K562 (cell line): ENCODE measurements at regions not wholly inside any gene's neighbourhood (a gene's known extent, or its start where the extent isn't known, plus 50 kb on each side); places are given as distances from the start of the nearest gene placed in this dataset.
A peak's percentile ranks its signal among the peaks of the same experiment; 100 is the strongest.

Experiments used
- ATAC-seq: fragments of 200-7000 bp; cut with Tn5 transposase; 3 replicates; pipeline ENCODE4 v1.9.1; 2020; ENCODE audit warnings: moderate library complexity
- BruUV-seq: library from RNA; stranded (reverse); fragments of 400-500 nt; replicated peaks from 2 replicates; lab custom pipeline; 2021; lab: Mats Ljungman, UMichigan
- CTCF ChIA-PET: fragments of 300-600 bp; formaldehyde crosslinking; extraction: SDS; loops from one replicate; lab custom pipeline; 2021; ENCODE audit warnings: low intra/inter-chr PET ratio; lab: Yijun Ruan, JAX
- POLR2A ChIA-PET: fragments of 300-600, 350-650 bp; sonication (Branson Sonifier 250); formaldehyde crosslinking; extraction: SDS; loops from one replicate; lab custom pipeline; 2021; ENCODE audit warnings: antibody characterized with exemption, inconsistent platforms; lab: Yijun Ruan, JAX
- DNase-seq, 4 experiments: peaks; one replicate each; pipeline versions ENCODE4 v3.0.0 to v3.0.0-alpha.2; 2011 to 2018; ENCODE audit warnings: low spot score in 3 of 4, mixed read lengths in 3 of 4; ENCODE audit errors: extremely low read depth in 1 of 4
- FAIRE-seq: peaks from 2 replicates; lab custom pipeline; 2011; peaks lifted over from hg19 to GRCh38; lab: Jason Lieb, UNC
- H2AFZ ChIP-seq: 2 replicates; pipeline ENCODE4 v1.6.0; 2011; ENCODE audit warnings: low read depth, low read length, control low read depth, inconsistent platforms
- H3K27ac ChIP-seq: fragments of 200-600 bp; 3 replicates; pipeline ENCODE4 v1.8.0; 2011; ENCODE audit warnings: low read depth, mild to moderate bottlenecking, control low read depth, inconsistent platforms, low read length, moderate library complexity, mixed read lengths; ENCODE audit errors: extremely low read depth
- H3K27me3 ChIP-seq, 2 experiments: fragments of 300-600 bp in 1 of 2; 2 replicates in 1 of 2; 3 replicates in 1 of 2; pipeline versions ENCODE4 v1.6.0 to v1.8.0; 2011; ENCODE audit warnings: inconsistent platforms in 2 of 2, low read length in 2 of 2, mild to moderate bottlenecking in 1 of 2, mixed read lengths in 1 of 2, moderate library complexity in 1 of 2; ENCODE audit not compliant: control insufficient read depth in 2 of 2, insufficient read depth in 2 of 2
- H3K36me3 ChIP-seq: fragments of 300-600 bp; 3 replicates; pipeline ENCODE4 v1.8.0; 2011; ENCODE audit warnings: mild to moderate bottlenecking, low read length, inconsistent platforms; ENCODE audit not compliant: control insufficient read depth, insufficient read depth
- H3K4me1 ChIP-seq, 2 experiments: fragments of 200-600 bp in 1 of 2; replicated peaks in 1 of 2; 2 replicates in 1 of 2; 3 replicates in 1 of 2; pipeline versions ENCODE4 v1.5.1 to v1.8.0; 2011; ENCODE audit warnings: inconsistent platforms in 2 of 2, low read length in 2 of 2, mild to moderate bottlenecking in 1 of 2, mixed read lengths in 1 of 2, moderate library complexity in 1 of 2; ENCODE audit not compliant: control insufficient read depth in 2 of 2, insufficient read depth in 2 of 2
- H3K4me2 ChIP-seq: 2 replicates; pipeline ENCODE4 v1.6.1; 2011; ENCODE audit warnings: low read length, control low read depth, inconsistent platforms, mixed read lengths; ENCODE audit not compliant: insufficient read depth
- H3K4me3 ChIP-seq: fragments of 200-600 bp; sonication (generic), shearing (Covaris generic); 2 replicates; pipeline ENCODE4 v1.5.1; 2016; ENCODE audit warnings: control low read depth, inconsistent platforms
- H3K79me2 ChIP-seq: fragments of 200-600 bp; 3 replicates; pipeline ENCODE4 v1.8.0; 2011; ENCODE audit warnings: low read length, inconsistent platforms; ENCODE audit not compliant: control insufficient read depth, insufficient read depth
- H3K9ac ChIP-seq, 2 experiments: 2 replicates each; pipeline versions ENCODE4 v1.6.0 to v1.6.1; 2011; ENCODE audit warnings: low read depth in 2 of 2, low read length in 2 of 2, control low read depth in 1 of 2, inconsistent platforms in 1 of 2, mild to moderate bottlenecking in 1 of 2, mixed read lengths in 1 of 2; ENCODE audit not compliant: insufficient read depth in 1 of 2
- H3K9me1 ChIP-seq: one replicate; pipeline ENCODE4 v1.6.0; 2011; ENCODE audit warnings: inconsistent platforms, mild to moderate bottlenecking, low read length, moderate library complexity; ENCODE audit not compliant: control insufficient read depth, insufficient read depth
- H3K9me3 ChIP-seq: replicated peaks from 2 replicates; pipeline ENCODE4 v1.5.1; 2011; ENCODE audit warnings: low read depth, low read length, inconsistent platforms; ENCODE audit not compliant: control insufficient read depth, insufficient read depth
- H4K20me1 ChIP-seq: replicated peaks from 2 replicates; pipeline ENCODE4 v1.6.1; 2011; ENCODE audit warnings: low read length, inconsistent platforms, mixed read lengths; ENCODE audit not compliant: control insufficient read depth, insufficient read depth
- MAFK ChIP-seq: IDR thresholded peaks from 2 replicates; pipeline ENCODE4 v1.6.1; 2011; ENCODE audit warnings: low read length, improper control_type of control experiment
- NBN ChIP-seq: fragments of 450-650 bp; IDR thresholded peaks from 2 replicates; pipeline ENCODE4 v1.6.1; 2016; ENCODE audit warnings: low read depth, mild to moderate bottlenecking
- ZNF316 ChIP-seq: fragments of 450-650 bp; IDR thresholded peaks from 2 replicates; pipeline ENCODE4 v1.6.1; 2016
- WGBS: fragments of 100-300 bp; shearing (Covaris generic); methylation state at CpG from one replicate; pipeline ENCODE4 v1.1.6; 2016; ENCODE audit warnings: low coverage, mixed read lengths; ENCODE audit not compliant: insufficient coverage; ENCODE audit errors: missing lambda C conversion rate; 5-methylcytosine and 5-hydroxymethylcytosine counted together
- in situ Hi-C: fragments of 300-500 bp; cut with MboI; formaldehyde crosslinking; loops from 4 replicates; pipeline ENCODE4 v1.15.0; 2018; ENCODE audit warnings: inconsistent platforms, mixed read lengths
- intact Hi-C: fragments of 100-400 bp; cut with micrococcal nuclease; formaldehyde crosslinking; loops from 2 replicates; pipeline ENCODE4 v1.14.2; 2022
- TF ChIP-seq, protein P1 (sequence below): fragments of 200-600 bp; sonication (generic); IDR thresholded peaks from one replicate; pipeline ENCODE4 v1.6.1; 2012; ENCODE audit warnings: mild to moderate bottlenecking, low read depth, low read length, inconsistent platforms

DNA sequence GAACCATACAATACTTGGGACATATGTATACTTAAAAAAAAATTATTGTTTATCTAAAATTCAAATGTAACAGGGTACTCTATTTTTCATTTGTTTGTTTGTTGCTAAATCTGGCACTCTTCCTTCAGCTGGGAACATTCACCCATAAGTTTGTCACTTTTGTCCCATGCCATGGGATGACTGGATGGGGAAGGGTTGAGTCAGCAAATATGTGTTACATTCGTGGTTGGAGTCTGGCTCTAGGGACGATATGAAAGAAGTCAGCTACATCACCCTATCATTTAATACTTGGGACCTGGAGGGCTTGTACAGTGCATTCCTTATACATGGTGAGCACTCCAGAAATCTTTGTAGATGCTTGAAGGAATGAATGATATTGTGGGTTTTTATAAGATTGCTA, 131.3 kb downstream of the IPO8 start:
- no peak overlapping the region for H3K27ac ChIP-seq
- DNase-seq (no peak), FAIRE-seq (no peak), ATAC-seq (no peak)
- CTCF ChIA-PET, result interaction anchor here (0.7 kb wide), 1 partner anchor 49 kb away, joined by 3 read pairs; no protein-coding TSS in a partner anchor
- H3K9me3 ChIP-seq, result no peaks in the 10 kb centered on the region
- H3K79me2 ChIP-seq, result no peaks in the 10 kb centered on the region
- H2AFZ ChIP-seq, result no peak overlapping the region
- POLR2A ChIA-PET, result interaction anchor here (0.6 kb wide), 1 partner anchor 129 kb away, joined by 3 read pairs; no protein-coding TSS in a partner anchor
- 3% methylated on average over 2 of the region's 2 CpGs for WGBS
- H4K20me1 ChIP-seq, result no peaks in the 10 kb centered on the region
- no peaks in the 10 kb centered on the region for H3K36me3 ChIP-seq
- no peak overlapping the region for H3K4me2 ChIP-seq
- BruUV-seq, result no TSS peak
- intact Hi-C loops (no loop called here), in situ Hi-C loops (no loop called here)
- H3K4me1 ChIP-seq, result no peaks in the 10 kb centered on the region
- H3K9ac ChIP-seq, result no peak overlapping the region
- H3K27me3 ChIP-seq, result no peaks in the 10 kb centered on the region
- no peaks in the 10 kb centered on the region for H3K9me1 ChIP-seq
- no peak overlapping the region for H3K4me3 ChIP-seq
- TF ChIP-seq ZNF316 (peak; percentile 66), MAFK (0 out of 2 replicates have a peak, but pooled peaks have one; percentile 14), NBN (no peak)
- TF ChIP-seq, all 486 proteins: peak for 2

DNA sequence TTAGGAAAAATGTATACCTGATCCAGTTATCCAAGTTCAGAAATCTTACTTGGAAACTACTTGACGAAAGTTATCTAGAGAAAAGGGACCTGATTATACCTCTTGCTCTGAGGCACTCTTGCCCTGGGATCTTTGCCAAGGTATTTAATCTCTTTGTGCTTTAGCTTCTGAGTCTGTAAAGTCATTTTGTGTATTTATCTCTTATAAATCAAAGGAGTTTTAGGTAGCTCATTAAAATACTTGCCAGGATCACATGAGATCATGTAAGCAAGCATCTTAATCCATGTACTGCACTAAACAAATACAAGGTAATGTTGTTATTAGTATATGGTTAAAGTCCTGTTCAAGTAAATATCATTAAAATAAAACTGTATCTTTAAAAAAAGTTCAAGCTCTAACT, 147.5 kb downstream of the IPO8 start:
- no peak for DNase-seq
- in situ Hi-C loops (no loop called here), intact Hi-C loops (no loop called here)
- peaks cover 4% of the 10 kb centered on the region; the same call in 1 of the 2 replicates for H3K9me3 ChIP-seq
- peak; percentile 37 for FAIRE-seq
- H3K27ac ChIP-seq, result no peak overlapping the region
- H3K9ac ChIP-seq, result no peak overlapping the region
- no peaks in the 10 kb centered on the region for H3K27me3 ChIP-seq
- H3K79me2 ChIP-seq, result no peaks in the 10 kb centered on the region
- H2AFZ ChIP-seq, result no peak overlapping the region
- ChIA-PET POLR2A (no interaction called here), CTCF (no interaction called here)
- H3K4me1 ChIP-seq, result no peaks in the 10 kb centered on the region
- H3K4me3 ChIP-seq, result no peak overlapping the region
- no peaks in the 10 kb centered on the region for H4K20me1 ChIP-seq
- no peaks in the 10 kb centered on the region for H3K36me3 ChIP-seq
- H3K4me2 ChIP-seq, result no peak overlapping the region
- no TSS peak for BruUV-seq
- H3K9me1 ChIP-seq, result no peaks in the 10 kb centered on the region
- ATAC-seq, result no peak
- WGBS, result 0% methylated on average over 1 of the region's 1 CpG
- TF ChIP-seq, protein P1, sequence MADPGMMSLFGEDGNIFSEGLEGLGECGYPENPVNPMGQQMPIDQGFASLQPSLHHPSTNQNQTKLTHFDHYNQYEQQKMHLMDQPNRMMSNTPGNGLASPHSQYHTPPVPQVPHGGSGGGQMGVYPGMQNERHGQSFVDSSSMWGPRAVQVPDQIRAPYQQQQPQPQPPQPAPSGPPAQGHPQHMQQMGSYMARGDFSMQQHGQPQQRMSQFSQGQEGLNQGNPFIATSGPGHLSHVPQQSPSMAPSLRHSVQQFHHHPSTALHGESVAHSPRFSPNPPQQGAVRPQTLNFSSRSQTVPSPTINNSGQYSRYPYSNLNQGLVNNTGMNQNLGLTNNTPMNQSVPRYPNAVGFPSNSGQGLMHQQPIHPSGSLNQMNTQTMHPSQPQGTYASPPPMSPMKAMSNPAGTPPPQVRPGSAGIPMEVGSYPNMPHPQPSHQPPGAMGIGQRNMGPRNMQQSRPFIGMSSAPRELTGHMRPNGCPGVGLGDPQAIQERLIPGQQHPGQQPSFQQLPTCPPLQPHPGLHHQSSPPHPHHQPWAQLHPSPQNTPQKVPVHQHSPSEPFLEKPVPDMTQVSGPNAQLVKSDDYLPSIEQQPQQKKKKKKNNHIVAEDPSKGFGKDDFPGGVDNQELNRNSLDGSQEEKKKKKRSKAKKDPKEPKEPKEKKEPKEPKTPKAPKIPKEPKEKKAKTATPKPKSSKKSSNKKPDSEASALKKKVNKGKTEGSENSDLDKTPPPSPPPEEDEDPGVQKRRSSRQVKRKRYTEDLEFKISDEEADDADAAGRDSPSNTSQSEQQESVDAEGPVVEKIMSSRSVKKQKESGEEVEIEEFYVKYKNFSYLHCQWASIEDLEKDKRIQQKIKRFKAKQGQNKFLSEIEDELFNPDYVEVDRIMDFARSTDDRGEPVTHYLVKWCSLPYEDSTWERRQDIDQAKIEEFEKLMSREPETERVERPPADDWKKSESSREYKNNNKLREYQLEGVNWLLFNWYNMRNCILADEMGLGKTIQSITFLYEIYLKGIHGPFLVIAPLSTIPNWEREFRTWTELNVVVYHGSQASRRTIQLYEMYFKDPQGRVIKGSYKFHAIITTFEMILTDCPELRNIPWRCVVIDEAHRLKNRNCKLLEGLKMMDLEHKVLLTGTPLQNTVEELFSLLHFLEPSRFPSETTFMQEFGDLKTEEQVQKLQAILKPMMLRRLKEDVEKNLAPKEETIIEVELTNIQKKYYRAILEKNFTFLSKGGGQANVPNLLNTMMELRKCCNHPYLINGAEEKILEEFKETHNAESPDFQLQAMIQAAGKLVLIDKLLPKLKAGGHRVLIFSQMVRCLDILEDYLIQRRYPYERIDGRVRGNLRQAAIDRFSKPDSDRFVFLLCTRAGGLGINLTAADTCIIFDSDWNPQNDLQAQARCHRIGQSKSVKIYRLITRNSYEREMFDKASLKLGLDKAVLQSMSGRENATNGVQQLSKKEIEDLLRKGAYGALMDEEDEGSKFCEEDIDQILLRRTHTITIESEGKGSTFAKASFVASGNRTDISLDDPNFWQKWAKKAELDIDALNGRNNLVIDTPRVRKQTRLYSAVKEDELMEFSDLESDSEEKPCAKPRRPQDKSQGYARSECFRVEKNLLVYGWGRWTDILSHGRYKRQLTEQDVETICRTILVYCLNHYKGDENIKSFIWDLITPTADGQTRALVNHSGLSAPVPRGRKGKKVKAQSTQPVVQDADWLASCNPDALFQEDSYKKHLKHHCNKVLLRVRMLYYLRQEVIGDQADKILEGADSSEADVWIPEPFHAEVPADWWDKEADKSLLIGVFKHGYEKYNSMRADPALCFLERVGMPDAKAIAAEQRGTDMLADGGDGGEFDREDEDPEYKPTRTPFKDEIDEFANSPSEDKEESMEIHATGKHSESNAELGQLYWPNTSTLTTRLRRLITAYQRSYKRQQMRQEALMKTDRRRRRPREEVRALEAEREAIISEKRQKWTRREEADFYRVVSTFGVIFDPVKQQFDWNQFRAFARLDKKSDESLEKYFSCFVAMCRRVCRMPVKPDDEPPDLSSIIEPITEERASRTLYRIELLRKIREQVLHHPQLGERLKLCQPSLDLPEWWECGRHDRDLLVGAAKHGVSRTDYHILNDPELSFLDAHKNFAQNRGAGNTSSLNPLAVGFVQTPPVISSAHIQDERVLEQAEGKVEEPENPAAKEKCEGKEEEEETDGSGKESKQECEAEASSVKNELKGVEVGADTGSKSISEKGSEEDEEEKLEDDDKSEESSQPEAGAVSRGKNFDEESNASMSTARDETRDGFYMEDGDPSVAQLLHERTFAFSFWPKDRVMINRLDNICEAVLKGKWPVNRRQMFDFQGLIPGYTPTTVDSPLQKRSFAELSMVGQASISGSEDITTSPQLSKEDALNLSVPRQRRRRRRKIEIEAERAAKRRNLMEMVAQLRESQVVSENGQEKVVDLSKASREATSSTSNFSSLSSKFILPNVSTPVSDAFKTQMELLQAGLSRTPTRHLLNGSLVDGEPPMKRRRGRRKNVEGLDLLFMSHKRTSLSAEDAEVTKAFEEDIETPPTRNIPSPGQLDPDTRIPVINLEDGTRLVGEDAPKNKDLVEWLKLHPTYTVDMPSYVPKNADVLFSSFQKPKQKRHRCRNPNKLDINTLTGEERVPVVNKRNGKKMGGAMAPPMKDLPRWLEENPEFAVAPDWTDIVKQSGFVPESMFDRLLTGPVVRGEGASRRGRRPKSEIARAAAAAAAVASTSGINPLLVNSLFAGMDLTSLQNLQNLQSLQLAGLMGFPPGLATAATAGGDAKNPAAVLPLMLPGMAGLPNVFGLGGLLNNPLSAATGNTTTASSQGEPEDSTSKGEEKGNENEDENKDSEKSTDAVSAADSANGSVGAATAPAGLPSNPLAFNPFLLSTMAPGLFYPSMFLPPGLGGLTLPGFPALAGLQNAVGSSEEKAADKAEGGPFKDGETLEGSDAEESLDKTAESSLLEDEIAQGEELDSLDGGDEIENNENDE, result no peak
